MG63 (cell line): ENCODE measurements at regions not wholly inside any gene's neighbourhood (a gene's known extent, or its start where the extent isn't known, plus 50 kb on each side); places are given as distances from the start of the nearest gene placed in this dataset.

Experiments
- DNase-seq: peaks from one replicate; pipeline ENCODE4 v3.0.0-alpha.2; 2020
- H3K27me3 ChIP-seq: fragments of 250-450 bp; sonication (Bioruptor Pico); 2 replicates; pipeline ENCODE4 v1.5.1; 2020; ENCODE audit warnings: mild to moderate bottlenecking, moderate library complexity
- H3K36me3 ChIP-seq: fragments of 250-450 bp; sonication (Bioruptor Pico); 2 replicates; pipeline ENCODE4 v1.5.1; 2020; ENCODE audit warnings: mild to moderate bottlenecking, moderate library complexity
- H3K4me3 ChIP-seq: fragments of 250-450 bp; sonication (Bioruptor Pico); 2 replicates; pipeline ENCODE4 v1.5.1; 2020; ENCODE audit warnings: mild to moderate bottlenecking, moderate library complexity
- H3K9me3 ChIP-seq: fragments of 250-450 bp; sonication (Bioruptor Pico); 2 replicates; pipeline ENCODE4 v1.5.1; 2020; ENCODE audit warnings: mild to moderate bottlenecking, moderate library complexity

DNA sequence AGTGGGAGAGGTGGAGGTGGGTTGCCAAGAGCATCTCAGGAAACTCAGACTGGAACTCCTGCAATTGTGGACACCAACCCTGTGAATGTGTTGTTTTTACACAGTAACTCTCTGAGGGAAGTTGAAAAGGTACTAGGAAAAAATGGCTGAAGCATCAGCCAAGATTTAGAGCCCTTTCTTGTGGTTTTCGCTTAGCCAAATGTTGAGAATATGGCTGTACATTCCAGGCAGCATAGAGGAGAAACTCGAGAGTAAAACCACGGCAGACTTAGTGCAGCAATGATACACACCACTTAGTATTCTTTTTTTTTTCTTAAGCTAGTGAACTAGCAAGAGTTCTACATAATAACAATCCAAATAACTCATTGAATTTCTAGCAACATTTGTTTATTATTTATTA, 309.7 kb upstream of the MTNR1B start:
- DNase-seq, result no peak
- Histone ChIP-seq H3K4me3 (no peak overlapping the region), H3K36me3 (no peaks in the 10 kb centered on the region), H3K9me3 (no peaks in the 10 kb centered on the region), H3K27me3 (no peaks in the 10 kb centered on the region)

DNA sequence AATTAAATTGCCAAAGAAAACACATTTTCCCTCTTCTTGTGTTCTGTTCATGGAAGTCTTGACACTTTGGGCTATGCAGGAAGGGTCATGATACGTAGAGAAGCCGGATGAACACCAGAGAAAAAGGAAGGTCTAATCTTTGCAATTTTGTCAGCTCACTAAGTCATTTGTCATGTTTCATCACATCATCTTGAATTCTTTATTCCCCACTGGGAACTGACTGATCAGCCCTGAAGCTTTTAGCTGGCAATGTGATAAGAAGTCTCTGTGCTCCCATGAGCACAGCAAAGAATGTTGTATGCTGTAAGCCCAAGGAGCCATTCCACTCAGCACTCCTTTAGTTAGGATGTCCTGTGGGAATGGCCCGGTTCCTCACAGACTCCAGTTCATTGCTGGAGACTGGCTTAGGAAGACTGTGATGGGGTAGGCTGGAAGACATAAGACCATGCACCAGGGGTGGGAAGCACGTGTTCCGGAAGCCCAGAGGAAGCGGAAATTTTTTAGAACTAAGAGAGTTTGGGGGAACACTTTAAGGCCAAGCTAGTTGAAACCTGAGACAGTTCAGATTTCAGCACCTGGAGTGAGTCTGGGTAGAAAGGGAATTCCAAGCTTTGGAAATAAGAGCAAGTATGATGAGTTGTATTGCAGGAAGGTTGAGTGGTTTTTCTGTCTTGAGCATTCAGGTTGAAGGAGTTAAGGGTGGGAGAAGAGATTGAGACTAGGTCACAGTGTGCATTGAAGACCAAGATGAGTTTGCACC, 306.7 kb upstream of the MTNR1B start:
- H3K27me3 ChIP-seq, result no peaks in the 10 kb centered on the region
- no peak overlapping the region for H3K4me3 ChIP-seq
- H3K9me3 ChIP-seq, result no peaks in the 10 kb centered on the region
- no peaks in the 10 kb centered on the region for H3K36me3 ChIP-seq
- no peak for DNase-seq

DNA sequence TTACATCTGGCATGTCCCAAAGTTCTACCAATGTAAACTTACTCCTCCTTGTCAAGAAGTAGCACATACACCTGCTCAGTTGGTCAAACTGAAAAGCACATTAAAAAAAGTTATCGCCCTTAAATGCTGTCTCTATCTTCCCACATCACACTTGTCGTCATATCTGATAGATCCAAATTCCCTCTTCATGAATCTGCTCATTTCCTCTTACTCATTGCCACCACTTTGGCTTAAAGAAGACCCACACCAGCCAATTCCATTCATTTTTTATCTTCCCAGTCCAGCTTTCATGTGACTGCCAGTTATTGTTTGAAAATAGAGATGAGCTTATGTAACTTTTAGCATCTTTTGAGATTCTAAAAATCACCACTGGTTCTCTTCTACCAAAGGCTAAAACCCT, 305.9 kb upstream of the MTNR1B start:
- no peak for DNase-seq
- H3K4me3 ChIP-seq, result no peak overlapping the region

DNA sequence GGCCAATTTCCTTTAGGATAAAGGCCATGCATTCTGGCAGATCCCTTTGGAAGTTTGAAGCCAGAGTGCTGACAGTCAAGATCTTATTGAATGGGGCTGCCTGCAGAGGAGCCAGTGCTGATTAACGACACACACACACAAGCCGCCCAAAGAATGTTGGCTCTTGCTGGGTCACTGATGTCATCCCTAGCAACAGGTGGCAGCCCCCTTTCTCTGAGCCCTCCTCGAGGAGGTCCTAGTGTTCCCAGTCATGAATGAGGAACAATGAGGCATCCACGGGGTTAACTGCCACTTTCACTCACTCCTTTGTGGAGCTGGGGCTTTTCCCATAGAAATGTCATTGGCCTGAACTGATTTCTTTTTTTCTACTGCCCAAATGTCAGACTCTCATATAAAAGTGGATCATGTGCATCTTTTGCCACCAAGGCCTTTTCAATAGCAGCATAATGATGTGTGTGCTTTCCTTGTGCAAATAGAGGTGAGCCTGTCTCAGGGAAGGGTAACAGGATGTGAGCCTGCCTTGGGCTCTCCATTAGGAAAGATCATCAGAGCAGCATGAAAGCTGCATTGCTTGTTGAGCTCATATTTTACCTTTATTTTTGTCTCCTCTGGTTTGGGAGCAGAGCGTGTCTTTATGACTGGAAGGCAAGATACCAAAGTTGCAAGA, 301.8 kb upstream of the MTNR1B start:
- Histone ChIP-seq H3K36me3 (no peaks in the 10 kb centered on the region), H3K4me3 (no peak overlapping the region), H3K27me3 (no peaks in the 10 kb centered on the region), H3K9me3 (no peaks in the 10 kb centered on the region)
- DNase-seq, result no peak

More for the DNA sequence above, 305.9 kb upstream of the MTNR1B start:
- H3K36me3 ChIP-seq, result no peaks in the 10 kb centered on the region
- no peaks in the 10 kb centered on the region for H3K27me3 ChIP-seq
- H3K9me3 ChIP-seq, result no peaks in the 10 kb centered on the region

DNA sequence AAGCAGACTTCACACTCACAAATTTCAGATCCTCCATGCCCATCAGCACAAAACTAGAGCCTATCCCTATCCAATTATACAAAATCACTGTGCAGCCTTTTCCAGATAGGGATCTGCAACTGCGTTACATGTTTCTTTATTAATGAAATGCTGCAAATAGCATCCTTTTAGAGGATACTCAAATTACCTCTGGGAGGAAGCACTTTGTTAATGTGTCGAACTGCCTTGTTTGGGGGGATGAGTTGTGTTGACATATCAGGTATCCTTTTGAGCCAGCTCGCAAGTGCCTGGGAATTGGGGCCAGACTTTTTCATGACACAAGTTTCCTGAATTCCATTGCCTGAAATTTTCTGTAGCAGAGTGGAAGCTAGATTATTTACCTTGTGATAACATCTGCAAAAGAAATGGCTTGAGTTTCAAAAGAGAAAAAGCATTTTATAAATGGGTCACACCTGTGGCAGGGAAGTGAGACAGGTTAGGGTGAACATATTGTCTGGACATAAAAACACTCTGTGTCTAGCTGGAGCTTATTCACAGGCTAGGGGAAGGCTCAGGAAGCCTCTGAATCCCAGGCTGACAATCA, 299.1 kb upstream of the MTNR1B start:
- H3K36me3 ChIP-seq, result no peaks in the 10 kb centered on the region
- H3K4me3 ChIP-seq, result no peak overlapping the region
- no peaks in the 10 kb centered on the region for H3K9me3 ChIP-seq
- H3K27me3 ChIP-seq, result no peaks in the 10 kb centered on the region
- no peak for DNase-seq

DNA sequence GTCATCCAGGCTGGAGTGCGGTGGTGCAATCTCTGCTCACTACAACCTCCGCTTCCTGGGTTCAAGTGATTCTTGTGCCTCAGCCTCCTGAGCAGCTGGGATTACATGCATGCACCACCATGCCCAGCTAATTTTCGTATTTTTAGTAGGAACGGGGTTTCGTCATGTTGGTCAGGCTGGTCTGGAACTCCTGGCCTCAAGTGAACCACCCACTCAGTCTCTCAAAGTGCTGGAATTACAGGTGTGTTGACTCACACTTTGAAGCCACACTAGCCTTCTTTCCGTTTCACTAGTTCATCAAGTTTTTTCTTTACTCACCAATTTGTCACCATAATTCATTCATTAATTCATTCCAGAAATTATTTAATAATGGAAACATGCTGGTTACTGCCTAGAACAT, 298.4 kb upstream of the MTNR1B start:
- no peaks in the 10 kb centered on the region for H3K9me3 ChIP-seq
- DNase-seq, result no peak
- no peak overlapping the region for H3K4me3 ChIP-seq
- no peaks in the 10 kb centered on the region for H3K36me3 ChIP-seq
- no peaks in the 10 kb centered on the region for H3K27me3 ChIP-seq

DNA sequence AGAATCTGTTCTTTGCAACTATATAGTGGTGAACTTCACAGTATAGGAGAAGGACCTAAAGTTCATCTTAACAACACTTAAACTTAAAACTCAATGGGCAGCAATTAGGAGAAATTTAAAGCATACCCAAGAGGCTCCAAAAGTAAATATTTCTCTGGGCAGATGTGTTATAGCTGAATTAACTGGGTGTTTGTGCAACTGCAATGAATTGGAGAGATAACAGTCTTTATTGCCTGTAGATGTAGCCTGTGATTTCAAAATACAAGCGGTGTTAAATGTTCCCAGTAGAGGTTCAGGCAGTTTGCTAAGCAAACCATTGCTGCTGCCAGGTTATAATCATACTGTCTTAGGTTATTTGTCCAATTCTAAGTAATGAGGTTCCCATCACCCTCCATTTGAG, 294.1 kb upstream of the MTNR1B start:
- no peak for DNase-seq
- H3K4me3 ChIP-seq, result no peak overlapping the region
- H3K27me3 ChIP-seq, result no peaks in the 10 kb centered on the region; the same call in 1 of the 2 replicates
- no peaks in the 10 kb centered on the region for H3K9me3 ChIP-seq
- no peaks in the 10 kb centered on the region for H3K36me3 ChIP-seq

DNA sequence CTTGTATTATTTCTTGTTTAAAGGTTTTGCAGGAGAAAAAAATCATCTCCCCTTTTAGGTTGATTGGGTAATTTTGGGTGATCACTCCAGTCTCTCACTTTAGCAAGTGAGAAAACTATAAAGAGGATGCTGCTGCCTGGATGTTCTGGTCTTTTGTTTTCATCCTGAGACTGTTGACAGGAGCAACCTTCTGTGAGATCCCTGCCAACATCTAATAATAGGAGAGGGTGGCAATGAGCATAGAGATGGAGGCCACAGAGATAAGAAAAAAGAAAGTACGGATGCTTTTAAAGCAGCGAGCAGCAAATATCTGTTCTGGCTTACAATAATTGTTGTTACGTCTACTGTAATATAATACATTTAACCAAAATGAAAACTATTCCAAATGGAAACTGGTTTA, 293.6 kb upstream of the MTNR1B start:
- Histone ChIP-seq H3K4me3 (no peak overlapping the region), H3K9me3 (no peaks in the 10 kb centered on the region), H3K36me3 (no peaks in the 10 kb centered on the region), H3K27me3 (no peaks in the 10 kb centered on the region; the same call in 1 of the 2 replicates)
- no peak for DNase-seq

DNA sequence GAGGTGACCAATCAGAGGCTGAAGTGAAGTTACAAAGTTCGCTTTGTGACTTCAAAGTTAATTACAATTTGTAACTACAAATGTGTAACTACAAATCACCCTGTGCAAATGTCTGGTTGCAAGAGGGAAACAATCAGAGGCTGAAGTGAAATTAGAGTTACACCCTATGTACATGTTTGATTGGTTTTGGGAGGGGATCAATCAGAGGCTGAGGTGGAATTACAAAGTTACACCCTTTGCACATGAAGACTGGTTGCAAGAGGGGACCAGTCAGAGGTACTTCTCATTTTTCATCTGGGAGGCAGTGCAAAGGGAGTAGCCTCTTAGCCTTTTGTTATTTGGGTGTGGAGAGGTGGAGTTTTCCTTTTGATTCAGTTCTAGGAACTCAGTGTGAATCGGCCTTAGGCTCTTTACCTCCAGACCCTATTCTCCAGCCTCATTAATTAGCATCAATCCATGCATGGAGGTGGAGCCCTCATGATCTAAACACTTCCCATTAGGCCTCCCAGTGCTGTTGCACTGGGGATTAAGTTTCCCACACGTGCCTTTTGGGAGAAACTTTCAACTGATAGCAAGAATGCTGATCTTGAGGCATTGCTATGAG, 291.3 kb upstream of the MTNR1B start:
- no peak for DNase-seq
- no peaks in the 10 kb centered on the region for H3K9me3 ChIP-seq
- no peak overlapping the region for H3K4me3 ChIP-seq
- H3K36me3 ChIP-seq, result no peaks in the 10 kb centered on the region
- H3K27me3 ChIP-seq, result no peaks in the 10 kb centered on the region; the same call in 1 of the 2 replicates

DNA sequence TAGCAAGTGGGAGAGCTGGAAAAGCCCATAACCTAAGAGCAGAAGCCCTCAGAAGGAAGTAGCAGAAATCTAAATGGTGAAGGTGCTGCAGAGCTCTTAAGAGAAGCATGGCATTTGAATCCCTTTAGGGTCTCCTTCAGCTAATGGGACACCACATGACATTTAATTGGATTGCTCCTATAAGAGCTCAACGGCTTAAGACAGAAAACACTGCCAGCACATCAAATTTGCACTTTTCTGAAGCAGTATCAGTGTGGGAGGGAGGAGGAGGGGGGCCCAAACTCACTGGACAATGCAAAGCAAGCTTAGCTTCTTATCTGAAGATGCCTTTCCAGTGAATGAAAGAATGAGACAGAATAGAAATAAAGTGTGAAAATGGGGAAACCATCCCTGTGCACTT, 287.9 kb upstream of the MTNR1B start:
- H3K4me3 ChIP-seq, result no peak overlapping the region
- no peaks in the 10 kb centered on the region; the same call in 1 of the 2 replicates for H3K27me3 ChIP-seq
- no peaks in the 10 kb centered on the region for H3K9me3 ChIP-seq
- no peaks in the 10 kb centered on the region for H3K36me3 ChIP-seq
- DNase-seq, result no peak

DNA sequence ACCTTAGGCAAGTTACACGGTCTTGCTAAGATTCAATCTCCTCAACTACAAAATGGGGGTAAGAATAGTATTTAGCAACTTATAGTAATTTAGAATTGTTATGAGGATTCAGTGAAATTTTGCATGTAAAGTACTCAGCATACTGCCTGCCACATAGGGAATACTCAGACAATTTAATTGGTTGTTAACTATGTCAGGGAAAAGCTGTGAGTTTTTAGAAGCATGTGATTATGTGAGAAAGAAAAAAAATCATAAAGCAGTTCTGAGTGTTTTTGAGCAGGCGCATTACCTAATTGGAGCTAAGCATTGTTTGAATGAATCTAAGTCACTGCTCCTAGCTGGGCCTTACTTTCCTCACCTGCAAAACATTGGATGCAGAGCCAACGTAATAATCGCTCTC, 287.3 kb upstream of the MTNR1B start:
- Histone ChIP-seq H3K4me3 (no peak overlapping the region), H3K36me3 (no peaks in the 10 kb centered on the region), H3K9me3 (no peaks in the 10 kb centered on the region), H3K27me3 (no peaks in the 10 kb centered on the region; the same call in 1 of the 2 replicates)
- DNase-seq, result no peak

DNA sequence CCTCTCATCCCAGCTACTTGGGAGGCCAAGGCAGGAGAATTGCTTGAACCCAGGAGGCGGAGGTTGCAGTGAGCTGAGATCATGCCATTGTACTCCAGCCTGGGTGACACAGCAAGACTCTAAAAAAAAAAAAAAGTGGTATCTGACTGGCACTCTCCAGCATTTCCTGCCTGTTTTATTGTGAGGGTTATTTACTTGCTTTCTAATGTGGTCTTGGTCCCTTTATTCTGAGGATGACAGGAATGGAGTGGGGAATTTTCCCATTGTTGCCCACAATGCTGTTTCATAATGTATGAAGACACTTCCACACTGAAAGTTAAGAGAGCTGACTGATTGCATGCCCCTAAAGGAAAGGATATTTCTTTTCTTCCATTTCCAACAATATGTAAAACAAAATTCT, 286.5 kb upstream of the MTNR1B start:
- no peak overlapping the region for H3K4me3 ChIP-seq
- H3K36me3 ChIP-seq, result no peaks in the 10 kb centered on the region
- no peaks in the 10 kb centered on the region for H3K9me3 ChIP-seq
- DNase-seq, result no peak
- no peaks in the 10 kb centered on the region; the same call in 1 of the 2 replicates for H3K27me3 ChIP-seq

DNA sequence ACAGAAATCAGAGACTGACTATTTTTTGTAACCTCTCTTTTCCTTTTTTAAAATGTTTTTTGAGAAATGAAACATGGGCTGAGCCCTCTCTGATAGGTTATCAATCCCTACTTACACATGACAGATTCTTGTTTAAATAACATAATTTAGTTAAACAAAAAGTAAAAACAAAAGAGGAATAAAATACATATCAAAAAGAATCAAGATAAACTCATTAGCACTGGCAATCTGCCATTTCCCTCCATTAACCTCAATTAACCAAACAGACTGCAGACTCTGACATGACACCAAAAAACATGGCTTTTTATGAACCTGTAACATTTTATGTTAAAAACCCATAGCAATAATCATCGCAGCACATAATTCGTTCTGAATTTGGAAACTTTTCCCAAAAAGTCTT, 284.4 kb upstream of the MTNR1B start:
- Histone ChIP-seq H3K36me3 (no peaks in the 10 kb centered on the region), H3K9me3 (no peaks in the 10 kb centered on the region), H3K4me3 (no peak overlapping the region), H3K27me3 (no peaks in the 10 kb centered on the region; the same call in 1 of the 2 replicates)
- no peak for DNase-seq

DNA sequence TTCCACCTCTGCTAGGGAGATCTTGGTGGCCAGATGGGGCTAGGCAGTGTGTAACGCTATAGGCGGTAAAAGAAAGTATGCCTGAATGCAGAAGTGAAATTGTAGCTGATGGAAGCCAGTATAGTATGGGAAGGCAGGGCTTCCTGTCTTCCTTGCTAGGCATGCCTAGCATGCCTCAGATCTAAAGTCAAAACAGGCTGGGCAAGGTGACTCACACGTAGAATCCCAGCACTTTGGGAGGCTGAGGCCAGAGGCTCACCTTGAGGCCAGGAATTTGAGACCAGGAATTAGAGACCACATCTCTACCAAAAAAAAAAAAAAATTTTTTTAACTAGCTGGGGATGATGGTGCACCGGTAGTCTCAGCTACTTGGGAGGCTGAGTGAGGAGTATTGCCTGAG, 281.7 kb upstream of the MTNR1B start:
- no peak overlapping the region for H3K4me3 ChIP-seq
- H3K36me3 ChIP-seq, result no peaks in the 10 kb centered on the region
- no peaks in the 10 kb centered on the region for H3K27me3 ChIP-seq
- no peak for DNase-seq
- H3K9me3 ChIP-seq, result no peaks in the 10 kb centered on the region

DNA sequence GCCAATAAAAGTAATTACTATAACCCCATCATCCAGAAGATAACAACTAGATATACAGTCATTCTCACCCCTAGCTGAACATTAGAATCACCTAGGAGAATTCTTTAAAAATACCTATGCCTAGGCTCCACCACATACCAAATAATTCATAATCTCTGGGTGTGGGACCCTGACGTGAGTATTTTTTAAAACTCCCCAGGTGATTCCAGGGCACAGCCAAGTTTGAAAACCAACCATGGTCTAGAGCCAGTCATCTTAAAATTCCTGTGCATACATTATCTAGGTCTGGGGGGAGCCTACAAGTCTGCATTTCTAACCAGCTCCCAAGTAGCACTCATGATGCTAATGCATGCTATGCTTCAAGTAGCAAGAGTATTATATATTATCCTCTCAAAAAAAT, 281.0 kb upstream of the MTNR1B start:
- Histone ChIP-seq H3K9me3 (no peaks in the 10 kb centered on the region), H3K4me3 (no peak overlapping the region), H3K27me3 (no peaks in the 10 kb centered on the region), H3K36me3 (no peaks in the 10 kb centered on the region)
- DNase-seq, result no peak

DNA sequence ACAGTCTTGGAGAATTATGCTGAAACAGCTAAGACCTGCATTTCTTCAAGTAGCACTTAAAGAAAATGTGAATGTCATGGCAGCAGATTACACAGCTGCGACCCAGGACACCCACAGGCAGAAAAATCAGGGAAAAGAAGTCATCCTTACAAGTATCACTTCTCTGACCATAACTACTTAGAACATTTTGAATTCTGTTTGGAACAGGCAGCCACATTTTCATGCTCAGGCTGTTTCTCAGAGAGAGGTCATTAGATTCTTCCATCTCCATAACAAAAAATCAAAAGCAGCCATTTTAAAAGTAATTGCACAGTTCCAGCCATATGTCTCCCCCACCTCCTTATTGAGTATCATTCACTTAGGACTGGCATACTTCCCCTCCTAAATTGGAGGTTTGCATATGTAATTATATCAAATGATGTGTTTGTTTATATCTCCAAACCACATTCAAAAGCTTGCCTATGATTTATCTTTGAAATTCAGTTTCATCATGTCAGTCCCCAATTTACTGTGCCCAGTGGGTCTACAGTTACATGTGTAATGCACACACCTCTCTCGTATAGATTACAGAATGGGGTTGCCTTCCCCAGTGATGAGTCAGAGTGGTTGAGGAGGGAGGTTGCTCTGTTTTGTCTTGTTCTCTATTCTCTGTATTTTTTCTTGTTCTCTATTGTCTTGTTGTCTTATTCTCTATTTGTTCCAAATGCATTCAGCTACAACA, 276.5 kb upstream of the MTNR1B start:
- Histone ChIP-seq H3K4me3 (no peak overlapping the region), H3K27me3 (no peaks in the 10 kb centered on the region), H3K9me3 (no peaks in the 10 kb centered on the region), H3K36me3 (no peaks in the 10 kb centered on the region)
- DNase-seq, result no peak

DNA sequence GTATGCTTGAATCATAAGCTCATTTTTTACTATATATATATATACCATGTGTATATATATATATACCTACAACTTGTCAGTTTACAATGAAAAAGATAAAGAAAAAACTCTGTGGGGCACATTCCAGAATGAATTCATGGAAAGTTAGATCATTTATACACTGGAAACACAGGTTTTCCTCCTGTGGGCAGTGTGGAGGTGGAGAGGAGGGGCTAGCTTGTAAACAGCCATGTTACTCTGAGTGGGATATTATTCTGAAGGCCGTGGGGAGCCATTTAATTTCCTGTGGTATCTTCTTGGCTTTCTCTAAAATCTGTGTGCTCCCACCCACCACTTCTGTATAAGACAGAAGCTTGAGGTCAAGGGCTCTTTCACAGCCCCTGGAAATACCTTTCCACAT, 273.4 kb upstream of the MTNR1B start:
- DNase-seq, result no peak
- H3K4me3 ChIP-seq, result no peak overlapping the region
- no peaks in the 10 kb centered on the region for H3K9me3 ChIP-seq

More for the DNA sequence above, 273.4 kb upstream of the MTNR1B start:
- Histone ChIP-seq H3K27me3 (no peaks in the 10 kb centered on the region), H3K36me3 (no peaks in the 10 kb centered on the region)
